ENCODE measurements at regions not wholly inside any gene's neighbourhood (a gene's known extent, or its start where the extent isn't known, plus 50 kb on each side); places are given as distances from the start of the nearest gene placed in this dataset.

- TF ChIP-seq, protein P1, sequence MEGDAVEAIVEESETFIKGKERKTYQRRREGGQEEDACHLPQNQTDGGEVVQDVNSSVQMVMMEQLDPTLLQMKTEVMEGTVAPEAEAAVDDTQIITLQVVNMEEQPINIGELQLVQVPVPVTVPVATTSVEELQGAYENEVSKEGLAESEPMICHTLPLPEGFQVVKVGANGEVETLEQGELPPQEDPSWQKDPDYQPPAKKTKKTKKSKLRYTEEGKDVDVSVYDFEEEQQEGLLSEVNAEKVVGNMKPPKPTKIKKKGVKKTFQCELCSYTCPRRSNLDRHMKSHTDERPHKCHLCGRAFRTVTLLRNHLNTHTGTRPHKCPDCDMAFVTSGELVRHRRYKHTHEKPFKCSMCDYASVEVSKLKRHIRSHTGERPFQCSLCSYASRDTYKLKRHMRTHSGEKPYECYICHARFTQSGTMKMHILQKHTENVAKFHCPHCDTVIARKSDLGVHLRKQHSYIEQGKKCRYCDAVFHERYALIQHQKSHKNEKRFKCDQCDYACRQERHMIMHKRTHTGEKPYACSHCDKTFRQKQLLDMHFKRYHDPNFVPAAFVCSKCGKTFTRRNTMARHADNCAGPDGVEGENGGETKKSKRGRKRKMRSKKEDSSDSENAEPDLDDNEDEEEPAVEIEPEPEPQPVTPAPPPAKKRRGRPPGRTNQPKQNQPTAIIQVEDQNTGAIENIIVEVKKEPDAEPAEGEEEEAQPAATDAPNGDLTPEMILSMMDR (IDR thresholded peaks at IDR 0.05; ENCODE audit: unreplicated experiment), result no peak
- H3K4me3 Mint-ChIP-seq, result no peak overlapping the region
- H3K9me3 Mint-ChIP-seq, result peaks cover 6% of the 10 kb centered on the region
- peaks cover 9% of the 10 kb centered on the region for H3K4me1 Mint-ChIP-seq
- no peak overlapping the region for H3K27ac Mint-ChIP-seq
- H3K27me3 Mint-ChIP-seq (ENCODE audit: low read depth), result peaks cover 7% of the 10 kb centered on the region
- H3K36me3 Mint-ChIP-seq, result no peaks in the 10 kb centered on the region
- DNase-seq (ENCODE audit: low spot score in 2 of 2, unreplicated experiment in 2 of 2), result no peak
These were observed 100.1 kb upstream of the PROK2 start for GRCh38 chr3:71885006-71885405.

GRCh38 chr3:71881732-71882131 lies 96.8 kb upstream of the PROK2 start:
- peaks cover 21% of the 10 kb centered on the region for H3K4me1 Mint-ChIP-seq
- no peaks in the 10 kb centered on the region for H3K27me3 Mint-ChIP-seq (ENCODE audit: low read depth)
- H3K4me3 Mint-ChIP-seq, result no peak overlapping the region
- H3K36me3 Mint-ChIP-seq, result no peaks in the 10 kb centered on the region
- TF ChIP-seq, protein P1 (IDR thresholded peaks at IDR 0.05; ENCODE audit: unreplicated experiment), result no peak
- no peak for DNase-seq (ENCODE audit: low spot score in 2 of 2, unreplicated experiment in 2 of 2)
- peaks cover 6% of the 10 kb centered on the region for H3K9me3 Mint-ChIP-seq
- no peak overlapping the region for H3K27ac Mint-ChIP-seq

DNA sequence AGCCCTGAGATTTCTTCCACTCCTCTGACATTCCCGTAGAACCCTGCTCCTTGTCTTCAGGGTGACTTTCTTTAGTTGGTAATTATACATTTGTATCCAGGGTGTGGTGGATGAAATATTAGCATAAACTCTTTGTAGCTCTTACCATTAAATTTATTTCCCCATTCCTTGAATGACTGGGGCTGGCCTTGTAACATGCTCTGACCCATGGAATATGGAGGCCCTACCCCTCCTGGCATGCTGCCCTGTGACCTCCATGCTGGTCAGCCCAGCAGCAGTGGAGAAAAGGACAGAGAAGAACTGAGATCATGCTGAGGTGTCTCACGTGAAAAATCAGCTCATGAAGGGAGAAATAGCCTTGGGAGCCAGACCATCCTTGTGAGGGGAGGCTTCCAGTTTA lies 96.1 kb upstream of the PROK2 start:
- Mint-ChIP-seq H3K27ac (no peak overlapping the region), H3K27me3 (ENCODE audit: low read depth) (no peaks in the 10 kb centered on the region), H3K9me3 (peaks cover 6% of the 10 kb centered on the region), H3K4me3 (no peak overlapping the region), H3K4me1 (peaks cover 26% of the 10 kb centered on the region), H3K36me3 (no peaks in the 10 kb centered on the region)
- DNase-seq (ENCODE audit: low spot score in 2 of 2, unreplicated experiment in 2 of 2), result no peak
- TF ChIP-seq, protein P1 (IDR thresholded peaks at IDR 0.05; ENCODE audit: unreplicated experiment), result no peak

DNA sequence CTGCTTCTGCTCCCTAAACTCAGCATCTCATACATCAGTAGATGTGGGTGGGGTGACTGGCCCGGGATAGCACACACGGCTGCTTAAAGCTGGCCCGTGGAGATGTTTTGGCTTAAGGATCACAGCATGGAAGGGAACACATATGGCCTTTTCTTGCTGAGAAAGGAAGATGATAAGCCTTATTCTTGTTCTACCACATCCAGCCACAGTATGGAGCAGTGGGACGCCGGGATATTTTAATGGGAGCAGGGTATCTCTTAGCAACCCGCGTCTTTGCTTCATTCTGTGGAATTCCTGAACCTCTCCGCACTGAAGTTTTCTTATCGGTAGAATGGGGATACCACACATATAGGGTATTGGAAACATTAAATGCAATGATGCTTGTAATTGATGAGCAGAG lies 94.1 kb upstream of the PROK2 start:
- TF ChIP-seq, protein P1 (IDR thresholded peaks at IDR 0.05; ENCODE audit: unreplicated experiment), result no peak
- Mint-ChIP-seq H3K4me1 (peaks cover 36% of the 10 kb centered on the region), H3K9me3 (peaks cover 6% of the 10 kb centered on the region), H3K27ac (no peak overlapping the region), H3K36me3 (no peaks in the 10 kb centered on the region), H3K27me3 (ENCODE audit: low read depth) (no peaks in the 10 kb centered on the region), H3K4me3 (no peak overlapping the region)
- DNase-seq (ENCODE audit: low spot score in 2 of 2, unreplicated experiment in 2 of 2), result no peak

- DNase-seq (ENCODE audit: low spot score in 2 of 2, unreplicated experiment in 2 of 2), result no peak
- Mint-ChIP-seq H3K36me3 (no peaks in the 10 kb centered on the region), H3K9me3 (no peaks in the 10 kb centered on the region), H3K27me3 (ENCODE audit: low read depth) (no peaks in the 10 kb centered on the region), H3K4me1 (peaks cover 50% of the 10 kb centered on the region), H3K27ac (peak overlapping the region; percentile 7), H3K4me3 (no peak overlapping the region)
- TF ChIP-seq, protein P1 (IDR thresholded peaks at IDR 0.05; ENCODE audit: unreplicated experiment), result no peak
These were observed 91.5 kb upstream of the PROK2 start for GRCh38 chr3:71876135-71877105.
